ENCODE measurements at regions not wholly inside any gene's neighbourhood (a gene's known extent, or its start where the extent isn't known, plus 50 kb on each side); places are given as distances from the start of the nearest gene placed in this dataset.

DNA sequence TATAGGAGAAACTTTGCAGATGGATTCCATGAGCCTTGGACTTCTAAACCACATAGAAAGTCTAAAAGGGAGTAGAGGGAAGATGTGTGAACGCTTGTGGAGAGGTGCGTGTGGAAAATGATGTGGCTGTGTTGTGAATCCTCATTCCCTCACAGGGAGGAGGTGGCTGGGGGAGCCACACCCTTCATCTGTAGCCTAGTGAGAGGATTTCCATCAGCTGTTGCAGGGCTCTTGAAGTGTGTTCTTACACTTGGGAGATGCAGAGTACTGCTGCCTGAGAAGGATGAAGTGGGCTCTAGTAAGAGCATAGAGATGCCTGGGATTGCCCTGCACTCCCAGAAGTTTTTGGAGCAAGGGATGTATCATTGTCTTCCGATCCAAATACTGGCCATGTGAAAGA lies 279.6 kb downstream of the QKI start:
- no peak overlapping the region for H3K23ac ChIP-seq (ENCODE audit: insufficient read length, low read depth, low read length)
- no peaks in the 10 kb centered on the region for H3K4me1 Mint-ChIP-seq
- no peaks in the 10 kb centered on the region for H3K4me1 ChIP-seq (ENCODE audit: insufficient read depth, low read length)
- H4K91ac ChIP-seq (ENCODE audit: insufficient read length, low read depth, low read length): no peak overlapping the region
- H4K8ac ChIP-seq (replicated peaks; ENCODE audit: insufficient read length, low read depth, low read length): no peak overlapping the region
- H3K27ac ChIP-seq (ENCODE audit: insufficient read length, low read depth, low read length): no peak overlapping the region
- no peak overlapping the region for H2BK12ac ChIP-seq (ENCODE audit: insufficient read length, low read depth, low read length)
- H4K5ac ChIP-seq (ENCODE audit: insufficient read length, low read depth, low read length): no peak overlapping the region
- no peaks in the 10 kb centered on the region for H3K27me3 ChIP-seq (ENCODE audit: insufficient read depth, low read length)
- no peak overlapping the region for H2BK5ac ChIP-seq (ENCODE audit: insufficient read length, low read length)
- WGBS (ENCODE audit: extremely low coverage, insufficient read length, low lambda C conversion rate): no CpG with 5 or more reads among the region's 3 CpGs
- H2BK15ac ChIP-seq (ENCODE audit: low read depth, low read length): no peak overlapping the region
- H3K4me2 ChIP-seq (ENCODE audit: insufficient read depth, insufficient read length, low read length): no peak overlapping the region
- H3K56ac ChIP-seq (ENCODE audit: insufficient read length, low read depth, low read length): no peak overlapping the region
- H3K18ac ChIP-seq (ENCODE audit: insufficient read length, low read depth, low read length): no peak overlapping the region
- H3K36me3 Mint-ChIP-seq (ENCODE audit: insufficient read depth in 1 of 3, low read depth in 3 of 3): no peaks in the 10 kb centered on the region
- H3K4ac ChIP-seq (ENCODE audit: low read depth, low read length): no peak overlapping the region
- H2AFZ ChIP-seq (ENCODE audit: low read length): no peak overlapping the region
- H3K79me2 ChIP-seq (ENCODE audit: insufficient read depth, low read length): no peaks in the 10 kb centered on the region
- H3K4me3 Mint-ChIP-seq: no peak overlapping the region
- no peaks in the 10 kb centered on the region for H3K23me2 ChIP-seq (ENCODE audit: insufficient read length, low read depth, low read length, poor library complexity, severe bottlenecking)
- H2BK20ac ChIP-seq (ENCODE audit: low read depth, low read length, poor library complexity, severe bottlenecking): no peak overlapping the region
- H3T11ph ChIP-seq (ENCODE audit: low read length): no peak overlapping the region
- H3K14ac ChIP-seq (ENCODE audit: insufficient read depth, low read length): no peak overlapping the region
- H3K9me3 ChIP-seq (ENCODE audit: control insufficient read depth, low read depth, low read length): no peaks in the 10 kb centered on the region
- DNase-seq: no peak
- H2AK5ac ChIP-seq (ENCODE audit: insufficient read length, low read length): no peak overlapping the region
- H3K9ac ChIP-seq (ENCODE audit: extremely low read depth, insufficient read length, low read length): no peak overlapping the region
- H3K9me3 Mint-ChIP-seq: no peaks in the 10 kb centered on the region
- H2BK120ac ChIP-seq (ENCODE audit: low read depth, low read length, poor library complexity, severe bottlenecking): no peak overlapping the region
- H3K79me1 ChIP-seq (ENCODE audit: insufficient read depth, low read depth, low read length, poor library complexity, severe bottlenecking): no peaks in the 10 kb centered on the region
- H3K27me3 Mint-ChIP-seq (ENCODE audit: low read depth): no peaks in the 10 kb centered on the region; the same call in 1 of the 2 replicates
- TF ChIP-seq, protein P1, sequence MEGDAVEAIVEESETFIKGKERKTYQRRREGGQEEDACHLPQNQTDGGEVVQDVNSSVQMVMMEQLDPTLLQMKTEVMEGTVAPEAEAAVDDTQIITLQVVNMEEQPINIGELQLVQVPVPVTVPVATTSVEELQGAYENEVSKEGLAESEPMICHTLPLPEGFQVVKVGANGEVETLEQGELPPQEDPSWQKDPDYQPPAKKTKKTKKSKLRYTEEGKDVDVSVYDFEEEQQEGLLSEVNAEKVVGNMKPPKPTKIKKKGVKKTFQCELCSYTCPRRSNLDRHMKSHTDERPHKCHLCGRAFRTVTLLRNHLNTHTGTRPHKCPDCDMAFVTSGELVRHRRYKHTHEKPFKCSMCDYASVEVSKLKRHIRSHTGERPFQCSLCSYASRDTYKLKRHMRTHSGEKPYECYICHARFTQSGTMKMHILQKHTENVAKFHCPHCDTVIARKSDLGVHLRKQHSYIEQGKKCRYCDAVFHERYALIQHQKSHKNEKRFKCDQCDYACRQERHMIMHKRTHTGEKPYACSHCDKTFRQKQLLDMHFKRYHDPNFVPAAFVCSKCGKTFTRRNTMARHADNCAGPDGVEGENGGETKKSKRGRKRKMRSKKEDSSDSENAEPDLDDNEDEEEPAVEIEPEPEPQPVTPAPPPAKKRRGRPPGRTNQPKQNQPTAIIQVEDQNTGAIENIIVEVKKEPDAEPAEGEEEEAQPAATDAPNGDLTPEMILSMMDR (conservative IDR thresholded peaks at IDR 0.05): no peak
- H3K27ac Mint-ChIP-seq: no peak overlapping the region
- H4K20me1 ChIP-seq (ENCODE audit: control insufficient read depth, insufficient read depth, insufficient read length): no peaks in the 10 kb centered on the region

Measured in H9 (cell line).